Hematopoietic multipotent progenitor cell treated with erythropoietin and hydrocortisone succinate and interleukin-3 and kit ligand, for 17 days (in vitro differentiated cells): ENCODE measurements at regions not wholly inside any gene's neighbourhood (a gene's known extent, or its start where the extent isn't known, plus 50 kb on each side); places are given as distances from the start of the nearest gene placed in this dataset.
"Not testable (repeated sequence)": the region's sequence is repeated elsewhere in the genome, so short reads cannot be mapped to it uniquely, and the experiment has no call there.

Experiments
- DNase-seq: peaks from one replicate; pipeline ENCODE4 v3.0.0-alpha.2; 2015; ENCODE audit warnings: low spot score

DNA sequence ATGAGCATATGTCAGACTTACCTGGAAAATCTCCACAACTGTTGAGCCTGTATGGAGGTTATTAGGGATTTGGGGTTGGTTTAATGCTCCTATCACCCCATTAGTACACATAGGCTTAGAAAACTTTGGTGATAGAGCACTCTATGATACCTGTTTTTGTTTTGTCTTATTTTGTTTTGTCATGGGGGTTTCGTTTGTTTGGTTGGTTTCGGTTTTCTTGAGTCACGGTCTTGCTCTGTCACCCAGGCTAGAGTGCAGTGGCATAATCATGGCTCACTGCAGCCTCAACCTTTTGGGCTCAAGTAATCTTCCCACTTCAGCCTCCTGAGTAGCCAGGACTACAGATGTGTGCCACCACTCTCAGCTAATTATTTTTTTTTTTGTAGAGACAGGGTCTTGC lies 70.0 kb downstream of the MZT1 start:
- DNase-seq = no peak

DNA sequence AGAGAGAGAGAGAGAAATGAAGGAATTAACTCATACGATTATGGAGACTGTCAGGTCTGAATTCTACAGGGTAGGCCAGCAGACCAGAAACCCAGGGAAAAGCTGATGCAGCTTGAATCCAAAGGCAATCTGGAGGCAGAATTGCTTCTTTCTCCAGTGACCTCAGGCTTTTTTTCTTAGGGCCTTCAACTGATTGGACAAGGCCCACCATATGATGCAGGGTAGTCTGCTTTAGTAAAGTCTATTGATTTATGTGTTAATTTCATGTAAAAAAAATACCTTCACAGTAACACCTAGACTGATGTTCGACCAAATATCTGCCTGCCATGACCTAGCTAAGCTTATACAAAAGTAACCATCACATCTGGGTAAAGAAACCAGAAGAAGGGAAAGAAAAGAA lies 71.1 kb downstream of the MZT1 start:
- no peak for DNase-seq

- no peak for DNase-seq
Measured at GRCh38 chr13:72653506-72653905, 73.9 kb downstream of the MZT1 start.

DNA sequence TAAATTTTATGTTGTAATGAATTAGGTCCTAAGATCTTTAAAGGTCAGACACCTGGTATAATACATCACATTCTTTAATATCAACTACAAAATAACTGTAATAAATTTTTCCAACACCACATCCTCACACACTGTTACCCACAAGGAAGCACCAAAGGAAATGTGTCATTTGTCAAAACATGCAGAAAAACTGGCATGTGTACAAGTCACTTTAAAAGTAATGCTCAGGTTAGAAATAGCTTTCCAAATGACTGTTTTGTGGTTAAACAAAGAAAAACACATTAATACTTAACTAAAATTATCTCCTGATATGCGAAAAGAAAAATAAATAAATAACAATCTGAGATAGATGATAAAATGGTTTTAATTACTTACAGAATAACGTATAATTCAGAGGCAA lies 74.7 kb downstream of the MZT1 start:
- DNase-seq = no peak

GRCh38 chr13:72651144-72651543 lies 76.3 kb downstream of the MZT1 start:
- DNase-seq = no peak

GRCh38 chr13:72650051-72650700 lies 77.3 kb downstream of the MZT1 start:
- no peak for DNase-seq

- DNase-seq = no peak
Measured at GRCh38 chr13:72648513-72649065, 78.8 kb downstream of the MZT1 start.

- no peak for DNase-seq
Measured at GRCh38 chr13:72647422-72647821, 80.0 kb downstream of the MZT1 start.

DNA sequence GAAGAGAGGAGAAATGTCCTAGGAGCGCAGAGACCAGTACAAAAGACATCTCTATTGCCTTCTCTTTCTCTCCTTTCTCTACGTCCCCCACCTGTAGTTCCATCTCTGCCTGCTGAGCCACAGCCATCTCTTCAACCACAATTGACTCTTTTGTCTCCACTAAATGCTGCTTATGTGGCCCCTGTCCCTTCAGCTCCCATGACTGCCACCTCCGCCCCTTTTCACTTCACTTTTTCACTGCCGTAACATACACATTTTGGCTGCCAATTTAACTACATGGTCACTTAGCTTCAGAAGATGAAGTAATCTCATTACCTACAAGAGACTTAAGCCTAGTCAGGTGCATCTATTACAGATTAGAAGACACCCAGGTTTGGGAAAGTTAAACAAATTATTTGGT lies 81.9 kb downstream of the MZT1 start:
- DNase-seq = no peak

DNA sequence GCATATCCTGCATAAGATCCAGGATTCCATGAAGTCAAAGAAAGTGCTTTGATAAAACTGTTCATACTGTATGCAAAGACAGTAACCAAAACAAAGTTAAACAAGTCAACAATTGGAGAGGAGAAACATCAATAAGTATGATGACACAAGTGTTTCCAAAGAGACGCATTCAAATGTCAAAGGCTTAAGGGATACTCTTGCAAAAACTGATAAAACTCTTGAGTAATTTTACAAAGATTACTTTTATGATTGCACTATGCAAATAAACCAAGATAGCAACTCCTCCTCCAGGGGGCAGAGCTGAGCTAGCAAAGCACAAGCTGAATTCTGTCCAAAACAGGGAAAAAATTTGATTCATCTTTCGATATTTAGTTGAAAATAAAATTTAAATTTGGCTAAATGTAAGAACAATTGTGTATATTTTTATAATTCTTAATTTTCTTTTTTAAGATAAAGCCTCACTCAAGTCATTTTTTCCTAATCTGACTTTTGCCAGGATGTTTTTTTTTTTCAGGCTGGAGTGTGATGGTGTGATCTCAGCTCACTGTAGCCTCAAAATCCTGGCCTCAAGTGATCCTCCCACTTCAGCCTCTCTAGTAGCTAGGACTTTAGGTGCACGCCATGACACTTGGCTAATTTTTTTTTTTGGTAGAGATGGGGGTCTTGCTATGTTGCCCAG lies 84.0 kb downstream of the MZT1 start:
- peak; percentile 28 for DNase-seq

- no peak for DNase-seq
Measured at GRCh38 chr13:72639377-72639776, 88.1 kb downstream of the MZT1 start.

GRCh38 chr13:72638059-72638815 lies 89.2 kb downstream of the MZT1 start:
- DNase-seq = no peak

DNA sequence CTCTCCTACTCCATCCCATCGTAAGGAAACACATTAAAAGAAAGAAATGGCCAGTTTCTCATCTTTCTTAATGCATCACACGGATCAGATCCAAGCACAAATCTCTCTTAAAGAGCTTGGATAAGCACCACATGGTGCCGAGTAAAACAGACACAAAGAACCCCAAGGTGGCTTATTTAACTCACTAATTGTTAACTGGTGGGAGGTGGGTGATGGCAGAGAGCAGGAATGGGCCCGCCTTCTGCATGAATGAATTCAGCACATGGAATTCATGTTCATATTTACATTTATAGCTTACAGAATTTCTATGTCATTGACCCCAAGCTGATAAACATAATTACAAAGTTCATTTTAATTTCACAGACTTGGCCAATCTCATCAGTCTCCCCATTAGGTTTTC lies 89.9 kb downstream of the MZT1 start:
- DNase-seq = no peak

DNA sequence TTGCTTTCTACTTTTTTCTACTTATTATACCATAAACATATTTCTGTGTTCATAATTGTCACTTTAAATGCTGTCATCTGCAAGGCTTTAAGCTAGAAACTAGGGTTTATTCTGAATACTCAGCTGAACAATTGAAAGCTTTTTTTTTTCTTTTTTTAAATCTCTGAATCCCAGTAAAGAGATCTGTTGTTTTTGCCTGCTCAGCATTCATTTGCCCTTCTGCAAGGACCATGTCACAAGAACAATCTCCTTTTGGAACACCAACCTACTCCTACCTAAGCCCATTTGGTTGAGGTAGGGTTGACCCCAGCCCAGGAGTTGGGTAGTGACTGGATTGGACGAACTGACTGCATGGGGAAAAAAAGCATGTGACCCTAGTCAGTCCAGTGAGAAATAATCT lies 92.6 kb downstream of the MZT1 start:
- DNase-seq = no peak

- no peak for DNase-seq
Measured at GRCh38 chr13:72622546-72622945, 104.9 kb downstream of the MZT1 start.

DNA sequence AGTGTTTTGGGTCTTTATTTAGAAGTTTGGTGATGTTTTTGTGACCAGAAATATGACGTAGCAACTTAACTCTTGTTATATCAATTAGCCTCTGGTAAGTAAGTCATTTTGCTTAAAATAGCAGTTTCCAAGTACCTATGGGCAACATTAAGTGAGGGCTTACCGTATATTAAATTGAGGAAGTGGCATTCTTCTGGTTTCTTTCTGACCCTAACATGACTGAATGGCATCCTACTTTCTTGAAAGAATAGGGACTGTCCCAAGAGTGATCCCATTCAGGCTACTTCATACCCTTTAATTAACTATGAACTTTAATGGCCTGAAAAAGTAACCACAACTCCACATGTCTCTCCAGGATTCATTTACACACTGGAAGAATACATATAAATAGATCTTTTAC lies 106.6 kb downstream of the MZT1 start:
- DNase-seq = no peak

- DNase-seq = no peak
Measured at GRCh38 chr13:72617951-72618350, 109.5 kb downstream of the MZT1 start.

- no peak for DNase-seq
Measured at GRCh38 chr13:72617186-72617585, 110.2 kb downstream of the MZT1 start.

DNA sequence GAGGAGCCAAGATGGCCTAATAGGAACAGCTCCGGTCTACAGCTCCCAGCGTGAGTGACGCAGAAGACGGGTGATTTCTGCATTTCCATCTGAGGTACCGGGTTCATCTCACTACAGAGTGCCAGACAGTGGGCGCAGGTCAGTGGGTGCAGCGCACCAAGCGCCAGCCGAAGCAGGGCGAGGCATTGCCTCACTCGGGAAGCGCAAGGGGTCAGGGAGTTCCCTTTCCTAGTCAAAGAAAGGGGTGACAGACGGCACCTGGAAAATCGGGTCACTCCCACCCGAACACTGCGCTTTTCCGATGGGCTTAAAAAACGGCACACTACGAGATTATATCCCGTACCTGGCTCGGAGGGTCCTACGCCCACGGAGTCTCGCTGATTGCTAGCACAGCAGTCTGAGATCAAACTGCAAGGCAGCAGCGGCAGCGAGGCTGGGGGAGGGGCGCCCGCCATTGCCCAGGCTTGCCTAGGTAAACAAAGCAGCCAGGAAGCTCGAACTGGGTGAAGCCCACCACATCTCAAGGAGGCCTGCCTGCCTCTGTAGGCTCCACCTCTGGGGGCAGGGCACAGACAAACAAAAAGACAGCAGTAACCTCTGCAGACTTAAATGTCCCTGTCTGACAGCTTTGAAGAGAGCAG lies 117.1 kb downstream of the MZT1 start:
- DNase-seq = not testable (repeated sequence)

DNA sequence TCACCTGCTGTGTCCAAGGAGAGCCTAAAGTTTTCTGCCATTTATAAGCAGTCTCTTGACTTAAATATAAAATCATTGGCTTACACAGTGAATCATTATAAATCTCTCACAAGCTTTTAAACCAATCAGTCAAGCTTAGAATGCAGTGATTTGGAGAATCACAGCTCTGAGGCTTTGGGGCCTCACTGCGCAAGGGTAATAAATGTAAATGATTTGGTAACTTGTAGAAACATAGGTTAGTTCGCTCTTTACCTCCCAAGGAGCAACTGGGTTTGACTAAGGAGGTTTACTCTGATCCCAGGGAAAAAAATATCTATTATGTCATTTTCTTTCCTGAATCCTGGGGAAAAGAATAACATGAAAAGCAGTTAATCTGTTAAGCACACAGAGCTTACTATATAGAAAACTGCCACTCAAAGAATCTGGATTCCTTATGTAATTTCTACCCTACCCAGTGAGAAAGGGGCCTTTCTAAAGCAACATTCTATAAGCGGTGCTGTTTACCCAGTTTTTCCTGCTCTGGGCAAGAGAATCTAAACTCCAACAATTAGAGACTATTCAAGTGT lies 128.2 kb downstream of the MZT1 start:
- DNase-seq = no peak

DNA sequence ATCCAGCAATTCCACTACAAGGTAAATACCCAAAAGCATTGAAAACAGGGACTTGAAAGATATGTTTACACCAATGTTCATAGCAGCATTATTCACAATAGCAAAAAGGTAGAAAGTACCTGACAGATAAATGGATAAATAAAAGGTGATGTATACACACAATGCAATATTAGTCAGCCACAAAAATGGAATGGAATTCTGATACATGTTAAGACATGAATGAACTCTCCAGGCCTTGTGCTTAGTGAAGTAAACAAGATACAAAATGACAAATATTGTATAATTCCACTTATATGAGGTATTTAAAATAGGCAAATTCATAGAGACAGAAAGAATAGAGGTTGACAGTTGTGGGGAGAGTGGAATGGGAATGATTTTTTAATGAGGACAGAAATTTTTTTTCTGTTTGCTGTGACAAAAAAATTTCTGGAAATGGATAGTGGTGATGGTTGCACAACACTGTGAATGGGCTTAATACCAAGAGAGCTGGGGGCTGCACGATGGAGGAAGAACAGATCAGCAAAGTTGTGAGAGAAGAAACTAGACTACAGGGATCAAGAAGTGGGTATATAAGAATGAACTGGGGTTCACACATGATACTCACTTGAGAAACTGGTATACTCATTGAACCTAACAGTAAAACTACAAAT lies 137.2 kb downstream of the MZT1 start:
- DNase-seq = no peak

DNA sequence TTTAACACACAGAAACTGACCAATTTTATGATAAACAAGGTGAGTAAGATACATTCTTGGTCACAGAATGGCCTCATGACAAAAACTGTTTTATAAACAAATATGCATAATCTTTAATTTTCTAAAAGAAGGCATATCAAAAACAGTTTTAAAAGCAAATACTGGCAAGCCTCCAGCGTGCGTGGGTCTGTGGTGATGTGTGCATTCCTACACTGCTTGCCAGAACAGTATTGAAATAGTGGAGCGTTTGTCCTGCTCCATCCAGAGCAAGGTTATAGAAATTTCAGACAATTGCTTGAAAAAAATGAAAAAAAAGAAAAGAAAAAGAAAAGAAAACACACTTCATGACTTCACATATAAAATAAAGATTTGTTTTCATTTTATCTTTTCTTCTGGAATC lies 140.9 kb downstream of the MZT1 start:
- DNase-seq = no peak
